ENCODE measurements at regions not wholly inside any gene's neighbourhood (a gene's known extent, or its start where the extent isn't known, plus 50 kb on each side); places are given as distances from the start of the nearest gene placed in this dataset.

GRCh38 chr6:113375950-113376846, 480.9 kb upstream of the MARCKS start:
- no peak for TF ChIP-seq REST (IDR thresholded peaks at IDR 0.05; ENCODE audit: insufficient read depth in 1 of 2, low read depth in 2 of 2, low read length in 1 of 2)
- no peak for TF ChIP-seq CTCF (IDR thresholded peaks at IDR 0.05)
- no peak for TF ChIP-seq POLR2AphosphoS5 (IDR thresholded peaks at IDR 0.05; ENCODE audit: low read depth, low read length)
- TF ChIP-seq SIN3A (IDR thresholded peaks at IDR 0.05; ENCODE audit: borderline replicate concordance, insufficient read depth, low read depth, low read length) = no peak
